ENCODE measurements at regions not wholly inside any gene's neighbourhood (a gene's known extent, or its start where the extent isn't known, plus 50 kb on each side); places are given as distances from the start of the nearest gene placed in this dataset.

DNA sequence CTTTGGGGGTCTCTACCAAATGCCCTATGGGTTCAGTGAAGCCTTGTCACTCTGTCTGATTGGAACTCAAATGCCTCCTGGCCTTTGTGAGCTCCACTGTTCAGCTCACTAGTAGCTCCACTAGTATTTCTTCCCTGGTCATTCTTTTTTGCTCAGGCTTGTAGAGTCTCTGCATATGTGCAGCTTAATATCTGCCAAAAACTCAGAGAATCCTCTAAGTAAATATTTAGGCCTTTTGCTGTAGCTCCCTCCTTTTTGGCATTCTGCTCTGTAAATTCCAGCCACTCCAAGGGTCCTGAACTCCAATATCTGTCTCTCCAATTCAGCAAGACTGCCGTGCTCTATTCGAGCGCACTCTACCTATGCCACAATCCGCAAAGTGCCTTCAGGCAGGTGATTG, 146.5 kb downstream of the MAIP1 start:
- no peak overlapping the region for H3K27ac ChIP-seq
- no peak overlapping the region for H3K9ac ChIP-seq
- TF ChIP-seq, protein P1, sequence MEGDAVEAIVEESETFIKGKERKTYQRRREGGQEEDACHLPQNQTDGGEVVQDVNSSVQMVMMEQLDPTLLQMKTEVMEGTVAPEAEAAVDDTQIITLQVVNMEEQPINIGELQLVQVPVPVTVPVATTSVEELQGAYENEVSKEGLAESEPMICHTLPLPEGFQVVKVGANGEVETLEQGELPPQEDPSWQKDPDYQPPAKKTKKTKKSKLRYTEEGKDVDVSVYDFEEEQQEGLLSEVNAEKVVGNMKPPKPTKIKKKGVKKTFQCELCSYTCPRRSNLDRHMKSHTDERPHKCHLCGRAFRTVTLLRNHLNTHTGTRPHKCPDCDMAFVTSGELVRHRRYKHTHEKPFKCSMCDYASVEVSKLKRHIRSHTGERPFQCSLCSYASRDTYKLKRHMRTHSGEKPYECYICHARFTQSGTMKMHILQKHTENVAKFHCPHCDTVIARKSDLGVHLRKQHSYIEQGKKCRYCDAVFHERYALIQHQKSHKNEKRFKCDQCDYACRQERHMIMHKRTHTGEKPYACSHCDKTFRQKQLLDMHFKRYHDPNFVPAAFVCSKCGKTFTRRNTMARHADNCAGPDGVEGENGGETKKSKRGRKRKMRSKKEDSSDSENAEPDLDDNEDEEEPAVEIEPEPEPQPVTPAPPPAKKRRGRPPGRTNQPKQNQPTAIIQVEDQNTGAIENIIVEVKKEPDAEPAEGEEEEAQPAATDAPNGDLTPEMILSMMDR (IDR thresholded peaks at IDR 0.05) = no peak
- no peak overlapping the region for H2AFZ ChIP-seq
- H3K36me3 ChIP-seq (ENCODE audit: control insufficient read depth, insufficient read depth, low read length) = no peaks in the 10 kb centered on the region
- no peaks in the 10 kb centered on the region for H3K79me2 ChIP-seq
- H3K27me3 ChIP-seq (ENCODE audit: control insufficient read depth, insufficient read depth, low read length) = no peaks in the 10 kb centered on the region
- H3K9me3 ChIP-seq (ENCODE audit: control insufficient read depth, low read length) = no peaks in the 10 kb centered on the region
- H3K4me1 ChIP-seq = no peaks in the 10 kb centered on the region
- H3K4me2 ChIP-seq (ENCODE audit: low read length) = no peak overlapping the region
- H3K4me3 ChIP-seq (ENCODE audit: low read depth, low read length) = no peak overlapping the region

DNA sequence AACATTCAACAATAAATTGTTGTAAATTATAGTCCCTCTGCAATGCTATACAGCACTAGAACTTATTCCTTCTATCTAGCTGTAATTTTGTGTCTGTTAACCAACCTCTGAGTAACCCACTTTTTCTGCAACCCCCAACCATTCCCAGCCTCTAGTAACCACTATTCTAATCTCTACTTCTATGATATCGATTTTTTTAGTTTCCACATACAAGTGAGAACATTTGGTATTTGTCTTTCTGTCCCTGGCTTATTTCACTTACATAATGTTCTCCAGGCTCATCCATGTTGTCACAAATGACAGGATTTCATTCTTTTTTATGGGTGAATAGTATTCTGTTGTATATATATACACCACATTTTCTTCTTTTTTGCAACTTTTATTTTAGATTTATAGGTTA, 147.6 kb downstream of the MAIP1 start:
- Histone ChIP-seq H3K9ac (no peak overlapping the region), H3K27me3 (ENCODE audit: control insufficient read depth, insufficient read depth, low read length) (no peaks in the 10 kb centered on the region), H3K4me3 (ENCODE audit: low read depth, low read length) (no peak overlapping the region), H3K4me2 (ENCODE audit: low read length) (no peak overlapping the region), H3K4me1 (no peaks in the 10 kb centered on the region), H2AFZ (no peak overlapping the region), H3K79me2 (no peaks in the 10 kb centered on the region), H3K36me3 (ENCODE audit: control insufficient read depth, insufficient read depth, low read length) (no peaks in the 10 kb centered on the region), H3K9me3 (ENCODE audit: control insufficient read depth, low read length) (no peaks in the 10 kb centered on the region), H3K27ac (no peak overlapping the region)
- TF ChIP-seq, protein P1 (IDR thresholded peaks at IDR 0.05) = no peak

DNA sequence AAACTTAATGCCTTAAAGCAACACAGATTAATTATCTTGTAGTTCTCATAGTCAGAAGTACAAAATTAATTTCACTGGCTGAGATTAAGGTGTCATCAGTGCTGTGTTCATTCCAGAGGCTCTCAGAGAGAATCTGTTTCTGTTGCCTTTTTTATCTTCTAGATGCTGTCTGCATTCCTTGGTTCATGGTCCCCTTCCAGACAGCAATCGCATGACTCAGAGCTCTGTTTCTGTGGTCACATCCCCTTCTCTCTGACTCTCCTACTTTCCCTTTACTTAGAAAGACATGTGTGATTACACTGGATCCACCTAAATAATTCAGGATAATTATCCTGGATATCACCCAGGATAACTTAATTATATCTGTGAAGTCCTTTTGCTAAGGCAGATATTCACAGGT, 148.6 kb downstream of the MAIP1 start:
- no peak overlapping the region for H3K4me3 ChIP-seq (ENCODE audit: low read depth, low read length)
- no peak overlapping the region for H3K27ac ChIP-seq
- no peaks in the 10 kb centered on the region for H3K79me2 ChIP-seq
- TF ChIP-seq, protein P1 (IDR thresholded peaks at IDR 0.05) = no peak
- H2AFZ ChIP-seq = no peak overlapping the region
- H3K9me3 ChIP-seq (ENCODE audit: control insufficient read depth, low read length) = no peaks in the 10 kb centered on the region
- no peaks in the 10 kb centered on the region for H3K27me3 ChIP-seq (ENCODE audit: control insufficient read depth, insufficient read depth, low read length)
- H3K4me2 ChIP-seq (ENCODE audit: low read length) = no peak overlapping the region
- H3K4me1 ChIP-seq = no peaks in the 10 kb centered on the region
- H3K9ac ChIP-seq = no peak overlapping the region
- H3K36me3 ChIP-seq (ENCODE audit: control insufficient read depth, insufficient read depth, low read length) = no peaks in the 10 kb centered on the region

DNA sequence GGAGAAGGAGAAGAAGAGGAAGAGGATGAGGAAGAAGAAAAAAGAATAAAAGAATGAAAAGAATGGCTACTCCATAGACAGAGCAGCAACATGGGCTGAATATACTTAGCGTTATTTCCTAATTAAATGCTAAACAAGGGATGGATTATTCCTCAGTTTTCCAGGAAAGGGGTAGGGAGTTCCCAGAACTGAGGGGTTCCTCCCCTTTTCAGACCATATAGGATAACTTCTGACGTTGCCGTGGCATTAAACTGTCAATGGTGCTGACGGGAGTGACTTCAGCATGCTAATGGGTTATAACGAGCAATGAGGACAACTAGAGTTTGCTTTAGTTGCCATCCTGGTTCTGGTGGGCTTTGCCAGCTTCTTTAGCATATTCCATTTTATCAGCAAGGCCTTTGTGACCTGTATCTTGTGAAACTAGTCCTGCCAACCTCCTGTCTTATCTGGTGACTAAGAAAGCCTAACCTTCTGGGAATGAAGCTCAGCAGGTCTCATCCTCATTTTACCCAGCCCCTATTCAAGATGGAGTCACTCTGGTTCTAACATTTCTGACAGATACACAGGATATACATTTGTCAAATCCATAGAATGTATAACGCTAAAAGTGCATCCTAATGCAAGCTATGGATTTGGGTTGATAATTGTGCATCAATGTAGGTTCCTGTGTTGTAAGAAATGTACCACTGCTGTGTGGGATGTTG, 152.3 kb downstream of the MAIP1 start:
- Histone ChIP-seq H3K4me1 (no peaks in the 10 kb centered on the region), H3K27ac (no peak overlapping the region), H3K79me2 (no peaks in the 10 kb centered on the region), H3K36me3 (ENCODE audit: control insufficient read depth, insufficient read depth, low read length) (no peaks in the 10 kb centered on the region), H3K9me3 (ENCODE audit: control insufficient read depth, low read length) (no peaks in the 10 kb centered on the region), H3K9ac (no peak overlapping the region), H3K27me3 (ENCODE audit: control insufficient read depth, insufficient read depth, low read length) (no peaks in the 10 kb centered on the region), H3K4me2 (ENCODE audit: low read length) (no peak overlapping the region), H2AFZ (no peak overlapping the region), H3K4me3 (ENCODE audit: low read depth, low read length) (no peak overlapping the region)
- TF ChIP-seq, protein P1 (IDR thresholded peaks at IDR 0.05) = no peak

DNA sequence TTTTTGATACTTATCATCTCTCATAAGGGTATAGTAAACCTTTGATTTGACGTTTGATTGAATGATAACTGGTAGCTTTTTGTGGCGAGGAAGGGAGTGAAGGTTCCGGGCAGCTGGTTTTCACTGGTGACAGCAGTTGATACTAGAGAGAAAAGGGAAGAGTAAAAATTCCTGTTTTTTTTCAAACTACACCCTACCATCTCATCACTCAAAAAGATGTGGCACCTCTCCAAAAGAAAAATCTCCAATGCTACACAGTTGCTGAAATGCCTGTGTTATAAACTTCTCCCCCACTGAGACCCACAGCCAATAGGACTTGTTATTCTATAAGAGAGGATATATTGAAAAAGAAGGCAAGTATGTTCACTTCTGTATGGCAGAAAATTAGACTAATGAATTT, 154.0 kb downstream of the MAIP1 start:
- H3K79me2 ChIP-seq = no peaks in the 10 kb centered on the region
- no peak overlapping the region for H3K4me2 ChIP-seq (ENCODE audit: low read length)
- no peak overlapping the region for H3K4me3 ChIP-seq (ENCODE audit: low read depth, low read length)
- H2AFZ ChIP-seq = no peak overlapping the region
- no peaks in the 10 kb centered on the region for H3K9me3 ChIP-seq (ENCODE audit: control insufficient read depth, low read length)
- H3K4me1 ChIP-seq = no peaks in the 10 kb centered on the region
- no peak overlapping the region for H3K9ac ChIP-seq
- H3K27me3 ChIP-seq (ENCODE audit: control insufficient read depth, insufficient read depth, low read length) = no peaks in the 10 kb centered on the region
- H3K27ac ChIP-seq = no peak overlapping the region
- TF ChIP-seq, protein P1 (IDR thresholded peaks at IDR 0.05) = no peak
- no peaks in the 10 kb centered on the region for H3K36me3 ChIP-seq (ENCODE audit: control insufficient read depth, insufficient read depth, low read length)

Data from parathyroid adenoma (tissue), 2 donors.